IPS-NIHi11 (cell line): ENCODE measurements at regions not wholly inside any gene's neighbourhood (a gene's known extent, or its start where the extent isn't known, plus 50 kb on each side); places are given as distances from the start of the nearest gene placed in this dataset.
A peak's percentile ranks its signal among the peaks of the same experiment; 100 is the strongest.
"Not testable (repeated sequence)": the region's sequence is repeated elsewhere in the genome, so short reads cannot be mapped to it uniquely, and the experiment has no call there.

ENCODE experiments used
- DNase-seq: peaks from one replicate; pipeline ENCODE4 v3.0.0; 2012; ENCODE audit warnings: mixed read lengths, low spot score

GRCh38 chr1:184888505-184888904 is 85.8 kb downstream of the NIBAN1 start:
- no peak for DNase-seq

- peak; percentile 26 for DNase-seq
Observed at GRCh38 chr1:184882957-184883815, 91.1 kb downstream of the NIBAN1 start.

DNA sequence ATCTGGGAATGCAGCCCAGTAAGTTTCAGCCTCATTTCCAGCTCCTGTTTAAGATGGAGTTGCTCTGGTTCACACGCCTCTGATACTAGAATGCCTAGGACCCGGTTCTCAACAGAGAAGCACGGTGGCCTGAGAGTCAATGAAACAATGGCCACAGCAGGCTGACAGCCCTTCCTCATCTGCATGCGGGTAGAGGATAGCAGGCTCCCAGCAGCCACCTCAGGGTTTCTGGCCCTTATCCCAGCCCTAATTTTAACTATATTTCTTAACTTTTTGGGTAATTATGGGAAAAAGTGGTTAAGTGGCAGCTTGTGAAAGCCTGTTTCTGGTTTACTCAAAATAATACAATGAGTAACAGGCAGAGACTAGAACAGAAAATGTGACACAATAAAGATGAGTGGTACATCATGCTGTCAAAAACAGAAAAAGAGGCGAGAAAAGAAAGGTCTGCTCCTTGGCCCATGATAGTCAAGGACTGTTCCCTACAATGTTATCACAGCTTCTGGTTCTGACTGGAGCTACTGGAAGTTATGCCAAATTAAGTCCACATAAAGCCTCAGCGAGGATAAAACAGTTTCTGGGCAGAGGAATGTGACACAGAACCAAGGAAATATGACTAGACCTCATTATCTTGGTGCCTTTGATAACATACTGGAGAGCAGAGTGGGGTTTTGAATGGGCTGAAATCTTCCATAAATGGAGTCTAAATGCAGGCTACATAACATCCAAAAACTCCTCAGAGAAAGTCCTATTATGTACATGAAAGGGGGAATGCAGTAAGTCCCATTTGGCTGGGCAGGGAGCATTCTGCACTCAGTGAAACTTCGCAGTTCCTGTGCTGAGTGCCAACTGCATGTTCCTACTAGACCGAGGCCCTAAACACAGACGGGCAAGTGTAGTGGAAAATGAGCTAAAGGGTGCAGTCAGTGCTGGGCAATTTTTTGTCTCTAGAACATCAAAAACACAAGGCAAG is 92.1 kb downstream of the NIBAN1 start:
- peak; percentile 41 for DNase-seq

DNA sequence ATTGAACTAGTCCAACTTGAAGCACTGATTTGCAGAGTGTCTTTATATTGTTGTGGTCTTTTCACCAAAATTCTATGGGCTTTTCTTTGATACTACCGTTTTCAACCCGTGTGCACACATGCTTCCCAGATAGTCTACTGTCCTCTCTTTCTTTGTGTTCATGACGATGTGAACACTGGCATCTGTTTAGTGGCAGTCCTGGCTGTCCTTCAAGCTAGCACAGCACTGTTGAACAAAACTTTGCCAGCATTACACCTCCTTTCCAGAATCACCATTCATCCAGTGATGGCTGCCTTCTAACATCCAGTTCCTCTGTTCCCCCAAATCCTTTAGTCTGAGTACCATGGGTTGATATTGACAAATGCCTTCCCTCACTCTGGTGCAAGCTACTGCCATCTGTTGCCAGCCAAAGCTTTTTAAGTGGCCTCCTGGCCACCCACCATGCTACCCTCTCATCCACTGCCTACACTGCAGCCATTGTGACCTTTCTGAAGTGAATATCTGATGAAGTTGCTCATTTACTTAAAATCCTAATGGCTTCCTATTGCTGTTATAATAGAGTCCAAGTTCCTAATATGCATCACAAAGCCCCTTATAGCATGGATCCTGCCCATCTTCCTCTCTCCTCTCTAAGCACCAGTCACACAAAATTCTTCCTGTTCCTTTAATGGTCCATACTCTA is 94.3 kb downstream of the NIBAN1 start:
- no peak for DNase-seq

GRCh38 chr1:184878602-184879001 is 95.7 kb downstream of the NIBAN1 start:
- DNase-seq: no peak

DNA sequence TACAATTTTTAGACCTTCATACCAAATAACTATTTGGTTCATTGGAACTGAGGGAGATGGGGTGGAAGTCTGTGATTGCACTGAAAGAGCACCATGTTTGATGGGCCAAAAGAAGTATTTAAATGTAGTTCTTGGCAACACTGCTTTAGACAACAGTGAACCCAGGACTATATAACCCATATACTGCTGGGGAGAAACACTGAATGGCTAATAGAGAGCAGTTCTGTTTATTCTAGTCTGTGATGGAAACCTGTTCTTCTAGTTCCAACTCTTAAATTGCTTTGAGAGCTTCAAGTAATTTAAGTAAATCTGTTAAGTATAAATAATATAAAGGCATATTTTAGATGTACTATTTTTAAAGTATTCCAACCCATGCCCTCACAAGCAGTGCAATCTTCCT is 96.3 kb downstream of the NIBAN1 start:
- no peak for DNase-seq

GRCh38 chr1:184876015-184876414 is 98.3 kb downstream of the NIBAN1 start:
- not testable (repeated sequence) for DNase-seq

DNA sequence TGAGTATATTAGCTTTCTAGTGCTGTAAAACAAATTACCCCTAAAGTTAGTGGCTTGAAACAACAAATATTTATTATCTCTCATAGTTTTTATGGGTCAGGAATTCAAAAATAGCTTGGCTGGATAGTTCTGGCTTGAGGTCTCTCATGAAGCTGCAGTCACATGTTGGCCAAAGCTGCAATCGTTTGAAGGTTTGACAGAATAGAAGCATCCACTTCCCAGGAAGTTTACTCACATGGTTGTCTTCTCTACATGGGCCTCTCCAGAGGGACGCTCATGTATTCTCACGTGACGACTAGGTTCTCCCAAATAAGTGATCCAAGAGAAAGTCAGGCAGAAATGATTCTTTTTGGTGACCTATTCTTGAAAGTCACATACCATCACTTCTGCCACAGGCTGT is 99.1 kb downstream of the NIBAN1 start:
- DNase-seq: no peak

GRCh38 chr1:184870319-184870718 is 104.0 kb downstream of the NIBAN1 start:
- DNase-seq: no peak

DNA sequence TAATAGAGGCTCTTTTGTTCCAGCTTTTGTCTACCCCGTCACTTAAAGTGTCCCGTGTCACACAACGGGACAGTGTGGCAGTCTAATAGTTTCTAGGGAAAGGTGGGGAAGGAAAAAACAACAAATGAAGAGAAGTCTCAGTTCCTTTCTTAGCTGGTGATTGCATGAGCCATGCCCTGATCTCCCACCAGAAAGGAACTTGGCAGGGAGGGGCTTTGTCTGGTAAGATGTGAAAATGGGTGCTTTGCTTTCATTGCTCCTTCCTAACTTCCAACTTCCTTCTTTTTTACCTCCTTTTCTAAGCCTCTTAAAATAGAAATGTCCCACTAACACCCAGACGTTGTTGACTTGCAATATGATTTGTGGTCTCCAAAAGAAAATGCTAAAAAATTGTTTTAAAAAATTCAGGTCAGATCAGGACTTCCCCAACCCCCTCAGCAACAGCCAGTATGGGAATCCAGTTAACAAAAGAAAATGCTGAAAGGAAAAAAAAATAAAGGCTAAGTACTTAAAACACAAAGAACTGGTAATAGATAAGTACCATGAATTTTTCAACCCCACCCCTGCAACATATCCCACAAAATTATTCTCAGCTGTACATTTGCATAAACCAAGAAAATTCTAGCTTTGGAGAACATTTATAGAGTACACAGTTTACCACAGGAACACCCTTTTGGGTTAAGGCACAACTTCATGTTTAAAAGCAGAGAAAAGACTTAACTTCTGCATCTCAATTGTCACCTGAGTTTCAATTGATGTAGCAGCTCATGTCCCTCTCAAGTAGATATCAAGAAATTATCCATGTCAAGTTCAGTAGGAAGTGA is 106.2 kb downstream of the NIBAN1 start:
- no peak for DNase-seq

- DNase-seq: no peak
Observed at GRCh38 chr1:184866991-184867788, 107.1 kb downstream of the NIBAN1 start.

- DNase-seq: no peak
Observed at GRCh38 chr1:184866586-184866985, 107.7 kb downstream of the NIBAN1 start.

GRCh38 chr1:184865831-184866230 is 108.5 kb downstream of the NIBAN1 start:
- no peak for DNase-seq

GRCh38 chr1:184861755-184862336 is 107.2 kb upstream of the EDEM3 start:
- no peak for DNase-seq

GRCh38 chr1:184860985-184861754 is 106.5 kb upstream of the EDEM3 start:
- DNase-seq: no peak

GRCh38 chr1:184860535-184860934 is 105.9 kb upstream of the EDEM3 start:
- DNase-seq: no peak

DNA sequence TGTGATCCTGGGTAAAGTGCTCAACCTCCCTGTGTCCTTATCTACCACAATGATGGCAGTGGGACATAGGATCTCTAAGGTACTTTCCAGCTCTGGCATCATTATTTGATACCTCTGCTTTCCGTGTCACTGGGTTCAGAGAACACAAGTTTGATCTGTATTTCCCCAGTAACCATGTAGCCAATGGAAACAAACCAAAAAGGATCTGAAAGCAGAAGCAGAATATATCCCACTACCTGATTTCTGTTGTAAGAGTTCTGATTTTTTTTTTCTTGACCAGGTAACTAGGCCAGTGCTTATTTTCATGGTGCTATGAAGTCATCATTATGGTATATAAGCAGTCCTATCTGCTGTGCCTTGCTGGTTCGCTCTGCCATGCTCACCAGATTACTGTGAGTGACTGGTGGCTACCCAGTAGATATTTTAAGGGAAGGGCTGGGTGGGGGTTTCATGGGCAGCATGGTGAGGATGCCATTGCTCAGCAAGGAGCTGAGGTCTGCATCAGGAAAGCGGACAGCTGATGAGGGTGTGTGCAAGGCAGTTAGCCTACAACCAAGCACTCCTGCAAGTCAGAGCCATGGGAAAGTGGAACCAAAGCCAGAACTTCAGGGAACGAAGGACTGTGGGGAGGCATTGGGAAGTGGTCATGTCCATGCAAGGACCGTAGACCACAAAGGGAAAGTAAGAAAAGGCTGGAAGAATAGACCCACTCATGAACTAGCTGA is 104.9 kb upstream of the EDEM3 start:
- no peak for DNase-seq

DNA sequence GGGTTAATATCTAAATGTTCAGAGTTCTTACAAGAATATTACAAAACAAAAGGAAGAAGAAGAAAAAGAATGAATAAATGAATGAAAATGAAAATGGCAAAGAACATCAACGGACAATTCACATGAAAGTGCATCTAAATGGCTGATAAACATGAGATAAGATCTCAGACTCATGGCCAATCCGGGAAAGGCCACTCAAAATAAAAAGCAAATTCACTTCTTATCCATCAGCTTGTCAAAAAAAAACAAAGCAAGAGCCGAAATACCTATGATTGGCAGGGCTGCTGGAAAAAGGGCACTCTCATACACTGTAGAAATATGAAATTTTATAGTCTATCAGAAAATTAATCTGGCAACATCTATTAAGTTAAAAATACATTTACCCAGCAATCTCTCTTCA is 103.6 kb upstream of the EDEM3 start:
- no peak for DNase-seq
